Urothelium cell line (cell line): ENCODE measurements at regions not wholly inside any gene's neighbourhood (a gene's known extent, or its start where the extent isn't known, plus 50 kb on each side); places are given as distances from the start of the nearest gene placed in this dataset.
"Not testable (repeated sequence)": the region's sequence is repeated elsewhere in the genome, so short reads cannot be mapped to it uniquely, and the experiment has no call there.

Experiments
- DNase-seq: peaks from one replicate; pipeline ENCODE4 v3.0.0; 2011; ENCODE audit warnings: low spot score, mixed read lengths
- FAIRE-seq: peaks from 2 replicates; lab custom pipeline; 2011; peaks lifted over from hg19 to GRCh38; lab: Jason Lieb, UNC

DNA sequence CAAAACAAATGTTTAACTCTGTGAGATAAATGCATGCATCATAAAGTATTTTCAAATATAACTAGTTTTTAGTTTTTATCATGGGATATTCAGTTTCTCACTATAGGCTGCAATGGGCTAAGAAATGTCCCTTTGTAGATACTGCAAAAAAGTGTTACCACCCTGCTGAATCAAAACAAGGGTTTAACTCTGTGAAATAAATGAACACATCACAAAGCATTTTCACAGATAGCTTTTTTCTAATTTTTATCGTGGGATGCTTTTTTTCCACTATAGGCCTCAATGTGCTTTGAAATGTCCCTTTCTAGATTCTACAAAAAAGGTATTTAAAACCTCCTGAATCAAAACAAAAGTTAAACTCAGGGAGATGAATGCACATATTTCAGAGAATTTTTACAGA is 541.1 kb downstream of the KCNJ18 start:
- DNase-seq, result no peak
- no peak for FAIRE-seq

DNA sequence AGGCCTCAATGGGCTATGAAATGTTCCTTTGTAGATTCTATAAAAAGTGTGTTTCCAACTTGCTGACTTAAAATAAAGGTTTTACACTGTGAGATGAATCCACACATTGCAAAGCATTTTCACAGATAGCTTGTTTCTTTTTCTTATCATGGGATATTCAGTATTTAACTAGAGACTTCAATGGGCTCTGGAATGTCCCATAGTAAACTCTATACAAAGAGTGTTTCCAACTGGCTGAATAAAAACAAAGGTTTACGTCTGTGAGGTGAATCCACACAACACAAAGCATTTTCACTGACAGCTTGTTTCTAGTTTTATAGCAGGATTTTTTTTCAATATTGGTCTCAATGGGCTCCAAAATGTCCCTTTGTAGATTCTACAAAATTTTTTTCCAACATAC is 550.1 kb downstream of the KCNJ18 start:
- FAIRE-seq, result no peak
- no peak for DNase-seq

DNA sequence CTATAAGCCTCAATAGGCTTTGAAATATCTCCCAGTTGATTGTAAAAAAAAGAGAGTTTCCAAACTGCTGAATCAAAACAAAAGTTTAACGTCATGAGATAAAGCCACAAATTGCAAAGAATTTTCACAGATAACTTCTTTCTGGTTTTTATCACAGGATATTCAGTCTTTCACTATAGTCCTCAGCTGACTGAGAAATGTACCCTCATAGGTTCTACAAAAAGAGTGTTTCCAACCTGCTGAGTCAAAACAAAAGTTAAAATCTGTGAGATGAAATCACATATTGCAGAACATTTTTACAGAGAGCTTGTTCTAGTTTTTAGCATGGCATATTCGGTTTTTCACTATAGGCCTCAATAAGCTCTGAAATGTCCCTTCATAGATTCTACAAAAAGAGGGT is 559.2 kb downstream of the KCNJ18 start:
- DNase-seq (no peak), FAIRE-seq (no peak)

- DNase-seq (no peak), FAIRE-seq (no peak)
Observed at GRCh38 chr17:22253007-22253406, 560.7 kb downstream of the KCNJ18 start.

GRCh38 chr17:22265807-22266206 is 573.5 kb downstream of the KCNJ18 start:
- no peak for FAIRE-seq
- DNase-seq, result peak; percentile 17

DNA sequence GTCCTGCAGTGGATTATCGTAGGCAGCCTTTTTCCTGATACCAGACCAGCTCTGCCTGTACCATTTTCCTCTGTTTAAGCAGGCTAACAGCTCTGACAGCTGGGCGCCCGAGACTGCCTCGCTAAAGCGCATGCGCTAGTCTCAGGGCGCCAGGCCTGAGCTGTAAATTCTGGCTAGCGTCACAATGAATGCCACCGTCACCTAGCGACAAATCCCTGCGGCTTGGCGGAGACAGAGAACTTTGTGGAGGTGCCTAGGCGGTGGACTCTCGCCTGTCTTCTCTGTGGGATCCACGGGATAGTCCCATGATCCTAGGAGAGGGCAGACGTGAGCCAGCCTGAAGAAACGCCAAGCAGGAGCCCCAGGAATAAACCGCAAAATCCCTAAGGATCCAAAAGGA is 573.9 kb downstream of the KCNJ18 start:
- DNase-seq, result peak; percentile 84
- no peak for FAIRE-seq

GRCh38 chr17:22267019-22267418 is 574.7 kb downstream of the KCNJ18 start:
- no peak for DNase-seq
- no peak for FAIRE-seq

- FAIRE-seq, result no peak
- DNase-seq, result no peak
Observed at GRCh38 chr17:22268214-22268911, 576.0 kb downstream of the KCNJ18 start.

- FAIRE-seq (no peak), DNase-seq (no peak)
Observed at GRCh38 chr17:22268912-22269220, 576.5 kb downstream of the KCNJ18 start.

DNA sequence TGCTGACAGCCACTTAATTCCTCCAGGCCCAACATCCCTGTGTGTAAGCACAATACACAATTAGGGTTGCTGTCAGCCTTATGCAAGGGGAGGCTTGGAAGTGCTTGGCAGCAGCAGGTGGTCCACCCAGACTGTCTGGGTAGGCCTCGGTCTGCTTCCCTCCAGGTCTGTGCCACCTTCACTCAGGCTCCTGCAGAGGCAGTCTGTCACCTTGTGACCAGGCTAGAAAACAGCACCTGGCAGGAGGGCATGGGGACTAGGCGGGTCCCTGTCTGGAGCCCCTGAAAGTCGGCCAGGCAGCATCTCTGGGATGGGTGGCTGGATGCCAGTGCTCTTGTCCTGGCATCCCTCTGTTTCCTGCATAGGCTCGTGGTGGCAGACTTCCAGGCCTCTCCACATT is 578.1 kb downstream of the KCNJ18 start:
- no peak for FAIRE-seq
- DNase-seq, result no peak

GRCh38 chr17:22270809-22271208 is 578.5 kb downstream of the KCNJ18 start:
- not testable (repeated sequence) for DNase-seq
- FAIRE-seq, result peak; percentile 32

DNA sequence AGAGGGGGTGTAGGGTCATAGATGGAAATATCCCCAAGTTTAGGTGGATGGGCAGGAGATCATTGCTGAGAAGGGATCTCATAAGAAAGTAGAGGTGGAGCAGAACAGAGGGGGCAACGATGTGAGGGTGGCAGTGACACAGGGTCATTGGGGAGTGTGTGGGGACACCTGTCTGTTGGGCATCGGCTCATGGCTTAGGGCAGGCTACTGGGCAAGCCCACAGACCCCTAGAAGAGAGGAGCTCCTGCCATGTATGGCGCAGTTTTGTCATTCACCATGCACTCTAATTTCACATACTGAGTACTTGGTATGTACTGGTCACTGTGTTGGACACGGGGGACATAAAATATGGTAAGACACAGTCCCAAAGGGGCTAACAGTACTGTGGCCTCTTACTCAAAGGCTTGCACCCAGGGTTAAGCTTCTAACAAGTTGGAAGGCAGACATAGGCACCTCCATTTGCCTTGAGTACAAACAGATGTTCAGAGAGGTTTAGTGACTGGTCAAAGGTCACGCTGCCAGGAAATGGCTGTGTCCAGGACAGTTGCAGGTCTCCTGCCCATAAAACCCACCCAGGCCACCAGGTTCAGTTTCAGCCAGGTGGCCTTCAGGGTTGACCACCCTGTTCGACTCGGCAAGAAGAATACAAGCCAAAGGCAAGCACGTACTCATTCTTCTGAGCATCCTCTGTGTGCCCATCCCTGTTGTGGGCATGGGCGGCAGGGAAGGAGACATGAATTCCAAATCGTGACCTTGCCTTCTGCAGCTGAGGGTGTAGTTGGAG is 580.2 kb downstream of the KCNJ18 start:
- DNase-seq, result no peak
- peak; percentile 23 for FAIRE-seq

- no peak for FAIRE-seq
- no peak for DNase-seq
Observed at GRCh38 chr17:22273308-22273707, 581.0 kb downstream of the KCNJ18 start.

DNA sequence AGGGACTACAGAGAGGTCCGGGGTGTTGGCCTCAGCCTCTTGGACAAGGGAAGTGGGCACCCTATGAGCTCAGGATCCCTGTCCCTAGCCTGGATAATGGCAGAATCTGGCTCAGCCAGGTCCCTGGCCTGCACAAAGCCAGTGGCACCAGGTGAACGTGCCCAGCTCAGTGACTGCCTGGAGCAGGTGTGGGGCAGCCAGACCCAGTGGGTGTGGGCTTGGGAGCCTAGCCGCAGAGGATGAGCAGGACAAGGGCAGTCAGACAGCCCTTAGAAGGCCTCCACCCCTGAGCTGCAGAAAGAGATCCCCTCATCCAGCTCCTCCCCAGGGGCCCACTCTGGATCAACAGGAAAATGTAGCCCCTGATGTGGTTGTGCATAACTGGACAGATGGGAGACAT is 585.3 kb downstream of the KCNJ18 start:
- DNase-seq (no peak), FAIRE-seq (no peak)

GRCh38 chr17:22278302-22279275 is 586.3 kb downstream of the KCNJ18 start:
- DNase-seq, result no peak
- no peak for FAIRE-seq

DNA sequence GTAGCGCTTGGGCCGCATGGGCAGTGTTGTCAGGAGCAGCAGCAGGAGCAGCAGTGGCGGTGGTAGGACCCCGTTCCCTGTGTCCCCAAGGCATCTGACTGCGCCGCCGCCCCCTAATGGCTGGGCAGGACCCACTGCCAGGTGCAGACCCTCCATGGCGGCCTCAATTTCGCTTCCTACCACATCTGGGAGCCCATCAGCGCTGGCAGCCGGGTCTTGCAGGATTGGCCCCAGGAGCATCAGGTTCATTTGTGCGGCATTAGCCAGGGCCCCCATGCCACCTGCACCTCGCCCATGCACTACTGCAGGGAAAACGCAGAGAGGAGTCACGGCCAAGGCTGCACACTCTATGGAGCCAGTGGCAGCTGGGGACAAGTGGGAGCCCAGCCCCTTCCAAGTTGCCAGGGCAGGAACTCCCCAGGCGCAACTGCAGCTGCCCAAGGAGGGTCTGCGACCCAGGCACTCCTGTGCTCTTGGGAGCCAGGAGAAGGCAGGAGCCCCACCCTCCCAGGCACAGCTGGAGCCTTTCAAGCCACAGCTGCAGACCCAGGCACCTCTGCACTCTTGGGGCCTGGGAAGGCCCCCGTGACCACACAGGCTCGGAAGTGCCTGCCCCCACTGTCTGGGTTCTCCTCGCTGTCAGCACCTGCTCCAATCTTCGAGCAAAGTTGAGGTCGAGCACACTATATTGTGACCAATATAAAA is 594.2 kb downstream of the KCNJ18 start:
- DNase-seq, result no peak
- FAIRE-seq, result no peak

DNA sequence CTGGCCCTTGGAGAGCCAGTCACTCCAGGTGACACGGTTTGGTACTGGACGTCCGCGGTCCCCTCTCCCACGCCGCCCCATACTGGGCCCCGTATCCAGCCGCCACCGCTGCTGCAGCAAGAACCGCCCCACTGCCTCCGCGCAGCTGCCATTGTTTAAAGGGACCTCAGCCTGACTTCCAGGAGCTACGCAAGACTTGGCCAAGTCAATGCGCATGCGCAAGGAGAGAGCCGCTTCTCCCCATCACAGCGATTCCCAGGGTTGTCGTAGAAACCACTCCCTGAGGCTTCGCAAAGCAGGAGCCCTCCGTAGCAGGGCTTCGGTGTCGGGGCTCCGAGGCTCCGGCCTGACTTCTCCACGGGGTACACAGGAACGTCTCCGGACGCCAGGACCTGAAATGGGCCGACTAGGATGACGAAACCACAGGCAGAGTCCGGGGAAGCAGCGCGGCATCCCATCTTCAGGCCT is 606.2 kb downstream of the KCNJ18 start:
- FAIRE-seq (peak; percentile 93), DNase-seq (peak; percentile 77)

- DNase-seq (no peak), FAIRE-seq (no peak)
Observed at GRCh38 chr17:22300177-22300576, 607.9 kb downstream of the KCNJ18 start.

GRCh38 chr17:22300731-22301352 is 608.5 kb downstream of the KCNJ18 start:
- FAIRE-seq, result no peak

DNA sequence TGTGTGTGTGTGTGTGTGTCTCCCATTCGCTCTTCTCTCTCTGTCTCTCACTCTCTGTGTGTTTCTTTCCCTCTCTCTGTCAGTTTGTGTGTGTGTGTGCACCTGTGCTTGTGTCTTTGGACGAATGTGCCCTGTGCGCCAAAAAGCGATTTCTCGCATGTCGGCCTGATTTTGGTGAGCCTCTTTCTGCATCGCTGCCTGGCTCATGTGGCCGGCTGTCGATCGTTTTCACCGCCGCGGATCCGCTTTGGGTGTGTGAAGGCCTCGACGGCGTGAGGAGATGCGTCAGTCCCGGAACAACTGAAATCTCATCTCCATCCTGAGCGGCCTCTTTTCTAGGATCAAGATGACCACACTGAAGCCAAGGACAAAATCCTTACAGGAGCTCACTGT is 609.0 kb downstream of the KCNJ18 start:
- DNase-seq, result no peak
- FAIRE-seq, result peak; percentile 91

More at GRCh38 chr17:22300731-22301352, 608.5 kb downstream of the KCNJ18 start:
- DNase-seq, result no peak
